SW480 (cell line): ENCODE measurements at regions not wholly inside any gene's neighbourhood (a gene's known extent, or its start where the extent isn't known, plus 50 kb on each side); places are given as distances from the start of the nearest gene placed in this dataset.
"Not testable (repeated sequence)": the region's sequence is repeated elsewhere in the genome, so short reads cannot be mapped to it uniquely, and the experiment has no call there.

ENCODE experiments used
- DNase-seq: peaks from one replicate; pipeline ENCODE4 v3.0.0-alpha.2; 2016; ENCODE audit warnings: low spot score

- no peak for DNase-seq
Observed at GRCh38 chr6:156449128-156449527, 328.1 kb upstream of the ARID1B start.

GRCh38 chr6:156448579-156448978, 328.6 kb upstream of the ARID1B start:
- DNase-seq, result no peak

GRCh38 chr6:156440688-156441087, 336.5 kb upstream of the ARID1B start:
- DNase-seq, result no peak

- no peak for DNase-seq
Observed at GRCh38 chr6:156438350-156438923, 338.7 kb upstream of the ARID1B start.

- no peak for DNase-seq
Observed at GRCh38 chr6:156437121-156437879, 339.9 kb upstream of the ARID1B start.

DNA sequence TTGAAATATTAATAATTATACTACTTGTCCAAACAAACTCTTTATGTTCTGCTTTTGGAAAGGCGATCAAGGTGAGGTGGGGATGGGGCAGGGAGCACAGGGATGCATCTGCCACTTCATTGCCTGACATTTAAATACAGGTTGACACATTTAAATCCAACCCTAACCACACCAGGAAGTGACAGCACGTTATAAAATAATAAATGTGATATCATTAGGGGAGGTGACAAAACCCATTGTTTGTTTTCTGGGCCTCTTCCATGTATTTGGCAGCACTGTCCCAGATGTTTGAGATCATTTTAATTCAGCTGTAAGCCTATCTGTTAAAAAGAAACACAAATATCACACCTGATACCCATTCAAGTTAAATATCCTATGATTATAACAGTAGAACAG, 342.4 kb upstream of the ARID1B start:
- DNase-seq, result no peak

DNA sequence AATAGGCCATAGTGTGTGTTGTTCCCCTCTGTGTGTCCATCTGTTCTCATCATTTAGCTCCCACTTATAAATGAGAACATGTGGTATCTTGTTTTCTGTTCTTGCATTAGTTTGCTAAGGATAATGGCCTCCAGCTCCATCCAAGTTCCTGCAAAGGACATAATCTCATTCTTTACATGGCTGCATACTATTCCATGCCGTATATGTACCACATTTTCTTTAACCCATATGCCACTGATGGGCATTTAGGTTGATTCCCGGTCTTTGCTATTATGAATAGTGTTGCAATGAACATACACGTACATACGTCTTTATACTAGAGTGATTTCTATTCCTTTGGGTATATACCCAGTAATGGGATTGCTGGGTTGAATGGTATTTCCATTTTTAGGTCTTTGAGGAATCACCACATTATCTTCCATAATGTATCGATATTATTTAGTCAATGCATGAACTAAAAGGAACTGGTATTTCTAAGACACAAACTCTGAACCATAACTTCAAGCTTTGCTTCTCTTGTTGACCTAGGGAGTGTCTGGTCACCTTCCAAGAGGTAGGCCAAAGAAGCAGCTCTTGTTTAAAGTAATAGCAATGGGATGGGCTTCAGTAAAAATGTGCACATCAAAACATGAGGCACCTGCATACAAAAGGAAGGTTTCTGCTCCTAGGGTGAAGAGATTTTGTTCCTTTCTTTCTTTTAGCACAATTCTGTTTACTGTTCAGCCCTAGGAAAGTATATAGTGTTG, 343.0 kb upstream of the ARID1B start:
- no peak for DNase-seq

GRCh38 chr6:156432543-156432942, 344.6 kb upstream of the ARID1B start:
- DNase-seq, result no peak

DNA sequence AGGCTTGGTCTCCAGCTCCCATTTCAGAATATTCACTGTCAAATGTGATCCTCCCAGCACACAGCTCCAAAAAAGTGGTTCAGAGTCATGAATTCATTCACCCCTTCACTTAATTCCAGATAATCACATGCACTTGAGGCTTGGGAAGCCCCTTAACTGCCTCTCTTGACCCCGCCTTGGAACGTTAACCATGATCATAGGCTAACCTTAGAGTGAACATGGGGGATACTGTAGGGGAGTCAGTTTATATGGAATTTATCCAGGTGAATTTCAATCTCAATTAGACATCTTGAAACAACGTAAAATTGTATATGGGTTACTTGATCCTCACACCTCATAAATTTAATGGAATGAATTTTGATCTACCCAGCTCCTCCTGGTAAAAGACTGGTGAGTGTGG, 346.8 kb upstream of the ARID1B start:
- no peak for DNase-seq

GRCh38 chr6:156427345-156427744, 349.8 kb upstream of the ARID1B start:
- DNase-seq, result peak; percentile 18

DNA sequence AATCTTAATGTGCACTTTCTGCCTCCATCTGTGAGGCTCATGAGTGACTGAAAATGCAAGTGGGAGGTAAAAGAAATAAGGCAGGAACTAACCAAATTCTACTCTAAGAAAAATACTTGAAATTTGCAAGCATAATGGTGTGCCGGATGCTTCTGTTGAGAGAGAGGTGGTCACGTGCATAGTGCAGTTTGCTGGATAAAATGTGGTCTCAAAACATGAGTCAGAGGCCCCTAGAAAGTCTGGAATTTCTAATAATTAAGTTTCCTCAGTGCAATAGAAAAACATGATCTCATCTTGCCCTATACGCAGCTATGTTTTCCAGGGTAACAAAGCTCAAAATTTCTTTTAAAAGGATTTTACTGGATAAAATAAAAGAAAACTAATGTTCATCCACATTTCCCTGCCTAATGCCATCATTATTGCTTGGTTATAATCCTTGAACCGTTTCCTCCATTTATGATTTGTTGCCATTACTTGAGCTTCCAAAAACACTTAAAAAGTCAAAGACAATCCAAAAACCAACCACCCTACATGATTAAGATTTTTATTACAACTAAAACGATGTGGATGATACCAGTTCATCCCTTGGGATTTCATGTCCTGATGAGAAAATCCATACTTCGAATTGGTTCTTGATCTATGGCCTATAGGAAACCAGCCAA, 351.7 kb upstream of the ARID1B start:
- DNase-seq, result no peak

DNA sequence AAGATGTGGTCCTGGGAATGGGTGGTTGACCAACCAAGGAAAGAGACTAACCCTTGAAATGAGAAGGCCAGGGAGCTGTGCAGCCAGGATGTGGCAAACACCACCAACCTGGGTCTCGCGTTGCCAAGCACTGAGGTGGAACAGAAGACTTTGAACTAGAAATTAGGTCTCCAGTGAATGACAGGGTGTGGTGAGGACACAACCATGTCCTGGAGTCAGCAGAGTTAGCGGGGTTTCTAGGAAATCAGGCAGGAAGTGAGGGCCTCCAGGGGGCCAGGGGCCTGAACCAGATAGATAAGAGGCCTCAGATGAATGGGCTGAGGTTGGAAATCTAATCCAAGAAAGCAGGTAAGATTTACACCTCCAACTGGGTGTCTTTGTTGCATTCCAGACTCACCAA, 353.3 kb upstream of the ARID1B start:
- no peak for DNase-seq

DNA sequence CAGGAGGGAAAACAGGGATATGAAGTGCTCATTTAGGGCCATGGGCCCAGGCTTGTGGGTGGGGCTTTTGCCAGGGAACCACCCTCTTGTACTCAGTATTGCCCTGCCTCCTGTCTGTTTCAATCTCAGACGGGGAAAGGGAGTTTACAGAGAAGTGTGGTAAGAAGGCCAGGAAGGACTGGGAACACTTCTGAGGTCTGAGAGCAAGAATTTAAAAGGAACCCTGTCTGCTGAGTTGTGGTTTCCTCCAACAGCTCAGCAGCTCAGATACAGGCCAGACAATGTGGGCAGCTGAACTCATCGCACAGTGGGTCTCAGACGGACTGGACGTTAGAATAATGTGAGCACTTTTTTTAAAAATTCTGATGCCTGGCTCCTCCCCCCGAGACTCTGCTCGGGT, 354.1 kb upstream of the ARID1B start:
- DNase-seq, result no peak

DNA sequence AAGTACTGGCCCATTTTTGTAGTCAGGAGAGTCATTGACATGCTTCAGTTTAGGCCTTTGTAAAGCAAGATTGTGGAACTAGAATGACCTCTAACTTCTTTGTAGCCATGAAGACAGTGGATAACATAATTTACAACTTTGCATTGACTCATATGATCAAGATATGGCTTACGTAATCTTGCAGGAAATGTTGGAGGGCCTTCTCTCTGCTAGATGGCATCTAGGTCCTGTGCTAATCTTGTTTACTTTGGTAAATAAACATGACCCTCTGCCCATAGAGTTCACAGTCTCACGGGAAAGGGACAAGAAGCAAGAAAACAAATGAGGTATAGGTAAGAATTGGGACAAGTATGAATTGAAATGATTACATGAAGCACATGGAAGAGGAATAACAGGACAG, 355.2 kb upstream of the ARID1B start:
- no peak for DNase-seq

GRCh38 chr6:156421301-156421700, 355.9 kb upstream of the ARID1B start:
- DNase-seq, result not testable (repeated sequence)

GRCh38 chr6:156420172-156420993, 356.8 kb upstream of the ARID1B start:
- DNase-seq, result no peak

GRCh38 chr6:156419594-156419993, 357.6 kb upstream of the ARID1B start:
- no peak for DNase-seq

GRCh38 chr6:156418253-156418652, 358.9 kb upstream of the ARID1B start:
- DNase-seq, result no peak

- DNase-seq, result no peak
Observed at GRCh38 chr6:156416391-156416790, 360.8 kb upstream of the ARID1B start.

DNA sequence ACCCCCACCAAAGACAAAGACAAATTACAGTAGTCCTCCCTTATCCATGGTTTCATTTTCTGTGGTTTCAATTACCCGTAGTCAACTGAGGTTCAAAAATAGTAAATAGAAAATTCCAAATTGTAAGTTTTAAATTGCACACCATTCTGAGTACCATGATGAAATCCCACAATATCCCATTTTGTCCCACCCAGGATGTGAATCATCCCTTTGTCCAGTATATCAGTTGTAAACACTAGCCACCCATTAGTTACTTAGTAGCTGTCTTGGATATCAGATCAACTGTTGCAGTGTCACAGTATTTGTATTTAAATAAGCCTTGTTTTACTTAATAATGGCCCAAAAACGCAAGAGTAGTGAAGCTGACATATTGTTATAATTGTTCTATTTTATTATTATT, 364.0 kb upstream of the ARID1B start:
- DNase-seq, result peak; percentile 17

GRCh38 chr6:156410649-156411048, 366.5 kb upstream of the ARID1B start:
- no peak for DNase-seq

DNA sequence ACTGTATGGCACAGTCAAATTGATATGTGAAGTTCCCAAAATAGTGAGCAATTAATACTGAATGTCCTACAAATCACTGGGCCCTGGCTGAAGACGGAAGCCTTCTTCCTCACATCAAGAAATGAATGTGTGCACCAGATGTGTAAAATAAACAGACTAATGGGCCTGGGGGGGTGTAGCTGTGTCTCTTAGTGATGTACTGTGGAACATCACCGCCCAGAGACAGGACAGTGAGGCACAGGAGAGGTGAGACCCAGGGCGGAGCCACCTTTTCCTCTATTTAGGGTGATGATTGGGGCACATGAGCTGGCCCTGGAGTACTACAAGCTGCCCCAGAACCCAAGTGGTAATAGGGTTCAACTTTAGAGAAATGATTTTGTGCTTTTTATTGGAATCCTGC, 368.5 kb upstream of the ARID1B start:
- no peak for DNase-seq
